ENCODE measurements at regions not wholly inside any gene's neighbourhood (a gene's known extent, or its start where the extent isn't known, plus 50 kb on each side); places are given as distances from the start of the nearest gene placed in this dataset.

GRCh38 chr18:45560870-45561269 lies 54.4 kb upstream of the SLC14A2 start:
- no peak overlapping the region for H3K4me3 ChIP-seq (replicated peaks in 1 of 3; ENCODE audit: insufficient read depth in 1 of 3, low read depth in 2 of 3, low read length in 3 of 3)
- WGBS (ENCODE audit: low lambda C conversion rate) = 0% methylated on average over 2 of the region's 4 CpGs

More at GRCh38 chr18:45560870-45561269, 54.4 kb upstream of the SLC14A2 start:
- BruUV-seq (replicated peaks) = no TSS peak
- in situ Hi-C loops (cut with HindIII; ENCODE audit: extremely low pct_ligation_motif_present, low pct_unique_long_range_greater_than_20kb) = no loop called here
- Histone ChIP-seq H3K27ac (ENCODE audit: extremely low read length, insufficient read depth, low read length) (no peak overlapping the region), H3K4me1 (ENCODE audit: insufficient read depth, low read length) (no peaks in the 10 kb centered on the region), H3K27me3 (ENCODE audit: control insufficient read depth in 1 of 2, insufficient read depth in 2 of 2, low read length in 2 of 2) (no peaks in the 10 kb centered on the region), H3K9me3 (ENCODE audit: low read length) (no peaks in the 10 kb centered on the region), H3K36me3 (replicated peaks in 1 of 2; ENCODE audit: control insufficient read depth in 1 of 2, insufficient read depth in 2 of 2, low read length in 2 of 2) (no peaks in the 10 kb centered on the region), H4K20me1 (ENCODE audit: insufficient read depth, low read length) (no peaks in the 10 kb centered on the region; the same call in 1 of the 2 replicates), H3K9ac (ENCODE audit: insufficient read depth, low read depth, low read length) (no peak overlapping the region), H2AFZ (ENCODE audit: low read length) (no peak overlapping the region), H3K4me2 (ENCODE audit: low read depth, low read length) (no peak overlapping the region), H3K79me2 (ENCODE audit: insufficient read depth, low read length) (no peaks in the 10 kb centered on the region)
- FAIRE-seq (no peak), ATAC-seq (no peak), DNase-seq (ENCODE audit: low spot score) (no peak)
- POLR2A ChIA-PET = no interaction called here
- no peak for TF ChIP-seq SNRNP70 (IDR thresholded peaks at IDR 0.05; ENCODE audit: low read depth, low read length)
- no peak for TF ChIP-seq ZGPAT (CRISPR knock-in tag; IDR thresholded peaks at IDR 0.05)
- no peak for TF ChIP-seq SYNCRIP (IDR thresholded peaks at IDR 0.05; ENCODE audit: insufficient read depth, low read depth, low read length)
- TF ChIP-seq MXD4 (CRISPR knock-in tag; IDR thresholded peaks at IDR 0.05) = no peak
- no peak for TF ChIP-seq BCL6 (CRISPR knock-in tag; IDR thresholded peaks at IDR 0.05)
- TF ChIP-seq ZHX1 (CRISPR knock-in tag; IDR thresholded peaks at IDR 0.05; ENCODE audit: low read depth) = no peak
- no peak for TF ChIP-seq TFAP4 (IDR thresholded peaks at IDR 0.05; ENCODE audit: borderline replicate concordance, low read depth)
- no peak for TF ChIP-seq MAFF (IDR thresholded peaks at IDR 0.05; ENCODE audit: low read depth, low read length)
- CTCF ChIA-PET (ENCODE audit: low intra/inter-chr PET ratio, low total read pairs) = no interaction called here
- intact Hi-C loops (cut with micrococcal nuclease; ENCODE audit: unreplicated experiment) = no loop called here
